Activated CD8-positive, alpha-beta T cell treated with anti-CD3 and anti-CD28 coated beads for 36 hours (primary cell): ENCODE measurements at regions not wholly inside any gene's neighbourhood (a gene's known extent, or its start where the extent isn't known, plus 50 kb on each side); places are given as distances from the start of the nearest gene placed in this dataset.
A peak's percentile ranks its signal among the peaks of the same experiment; 100 is the strongest.

Experiments used
- ATAC-seq: fragments of 200-7000 bp; cut with Tn5 transposase; one replicate; pipeline ENCODE4 v1.10.0; 2021; ENCODE audit warnings: mild to moderate bottlenecking, moderate library complexity
- CTCF ChIA-PET: fragments of 350-600 bp; sonication (Branson Sonifier 250); formaldehyde crosslinking; loops from one replicate; lab custom pipeline; 2021; ENCODE audit warnings: antibody characterized with exemption; lab: Charles Lee
- POLR2A ChIA-PET: fragments of 350-600 bp; sonication (Branson Sonifier 250); formaldehyde crosslinking; loops from one replicate; lab custom pipeline; 2021; ENCODE audit warnings: antibody characterized with exemption; lab: Charles Lee
- DNase-seq: peaks from one replicate; pipeline ENCODE4 v3.0.0-alpha.2; 2020
- H3K27ac Mint-ChIP-seq: one replicate; pipeline ENCODE4 v1.8.0; 2021; ENCODE audit warnings: mild to moderate bottlenecking, mixed read lengths
- H3K27me3 Mint-ChIP-seq: one replicate; pipeline ENCODE4 v1.8.0; 2021; ENCODE audit warnings: mixed read lengths
- H3K36me3 Mint-ChIP-seq: one replicate; pipeline ENCODE4 v1.8.0; 2021; ENCODE audit warnings: low read depth, mixed read lengths
- H3K4me1 Mint-ChIP-seq: one replicate; pipeline ENCODE4 v1.8.0; 2021; ENCODE audit warnings: low read depth, mixed read lengths
- H3K4me3 Mint-ChIP-seq: one replicate; pipeline ENCODE4 v1.8.0; 2021; ENCODE audit warnings: mild to moderate bottlenecking, moderate library complexity, mixed read lengths
- H3K9me3 Mint-ChIP-seq: one replicate; pipeline ENCODE4 v1.8.0; 2021; ENCODE audit warnings: mixed read lengths
- CTCF ChIP-seq: fragments of 200-600 bp; IDR thresholded peaks from one replicate; pipeline ENCODE4 v1.8.0; 2022; ENCODE audit warnings: antibody characterized with exemption, mild to moderate bottlenecking
- intact Hi-C: fragments of 100-400 bp; cut with micrococcal nuclease; formaldehyde crosslinking; loops from one replicate; pipeline ENCODE4 v1.10.0; 2022

GRCh38 chr12:124713041-124713435 is 145.6 kb upstream of the NCOR2 start:
- ChIA-PET POLR2A (interaction anchor here (0.7 kb wide), 1 partner anchor 179 kb away, joined by 3 read pairs; no protein-coding TSS in a partner anchor), CTCF (no interaction called here)
- ATAC-seq = peak; percentile 29
- H3K27me3 Mint-ChIP-seq = no peaks in the 10 kb centered on the region
- DNase-seq = peak; percentile 37
- no peak for TF ChIP-seq CTCF
- no peaks in the 10 kb centered on the region for H3K9me3 Mint-ChIP-seq
- H3K4me3 Mint-ChIP-seq = peak overlapping the region; percentile 63
- intact Hi-C loops = no loop called here
- peak overlapping the region; percentile 85 for H3K27ac Mint-ChIP-seq
- H3K4me1 Mint-ChIP-seq = peaks cover 17% of the 10 kb centered on the region
- no peaks in the 10 kb centered on the region for H3K36me3 Mint-ChIP-seq

GRCh38 chr12:124711344-124711743 is 143.9 kb upstream of the NCOR2 start:
- H3K27me3 Mint-ChIP-seq = no peaks in the 10 kb centered on the region
- no peaks in the 10 kb centered on the region for H3K36me3 Mint-ChIP-seq
- H3K4me1 Mint-ChIP-seq = peaks cover 17% of the 10 kb centered on the region
- ChIA-PET CTCF (no interaction called here), POLR2A (no interaction called here)
- DNase-seq (no peak), ATAC-seq (no peak)
- TF ChIP-seq CTCF = no peak
- no peak overlapping the region for H3K4me3 Mint-ChIP-seq
- no peak overlapping the region for H3K27ac Mint-ChIP-seq
- H3K9me3 Mint-ChIP-seq = no peaks in the 10 kb centered on the region
- intact Hi-C loops = no loop called here

- Mint-ChIP-seq H3K36me3 (no peaks in the 10 kb centered on the region), H3K4me3 (no peak overlapping the region), H3K27me3 (no peaks in the 10 kb centered on the region), H3K9me3 (no peaks in the 10 kb centered on the region), H3K27ac (no peak overlapping the region), H3K4me1 (peaks cover 17% of the 10 kb centered on the region)
- ATAC-seq (no peak), DNase-seq (no peak)
- CTCF ChIA-PET = interaction anchor here (0.8 to 1.2 kb wide), 2 partner anchors 11 to 17 kb away, joined by 3 read pairs; no protein-coding TSS in a partner anchor
- no peak for TF ChIP-seq CTCF
- POLR2A ChIA-PET = interaction anchor here (0.6 to 1.1 kb wide), 2 partner anchors 14 to 170 kb away, joined by 3 read pairs; no protein-coding TSS in a partner anchor
- intact Hi-C loops = no loop called here
These were observed 142.6 kb upstream of the NCOR2 start for GRCh38 chr12:124709722-124710687.

GRCh38 chr12:124707316-124707715 is 139.9 kb upstream of the NCOR2 start:
- ChIA-PET CTCF (no interaction called here), POLR2A (interaction anchor here (1.6 kb wide), 1 partner anchor 21 kb away, joined by 3 read pairs; no protein-coding TSS in a partner anchor)
- Mint-ChIP-seq H3K27ac (no peak overlapping the region), H3K9me3 (no peaks in the 10 kb centered on the region), H3K4me3 (no peak overlapping the region), H3K4me1 (no peaks in the 10 kb centered on the region), H3K36me3 (no peaks in the 10 kb centered on the region), H3K27me3 (no peaks in the 10 kb centered on the region)
- no peak for DNase-seq
- intact Hi-C loops = no loop called here
- no peak for ATAC-seq
- no peak for TF ChIP-seq CTCF

GRCh38 chr12:124706363-124706762 is 139.0 kb upstream of the NCOR2 start:
- H3K4me1 Mint-ChIP-seq = no peaks in the 10 kb centered on the region
- intact Hi-C loops = no loop called here
- no peak overlapping the region for H3K27ac Mint-ChIP-seq
- H3K27me3 Mint-ChIP-seq = no peaks in the 10 kb centered on the region
- POLR2A ChIA-PET = interaction anchor here (1.6 kb wide), 1 partner anchor 20 kb away, joined by 3 read pairs; no protein-coding TSS in a partner anchor
- no peak for ATAC-seq
- no peaks in the 10 kb centered on the region for H3K36me3 Mint-ChIP-seq
- TF ChIP-seq CTCF = no peak
- CTCF ChIA-PET = no interaction called here
- H3K9me3 Mint-ChIP-seq = no peaks in the 10 kb centered on the region
- DNase-seq = no peak
- H3K4me3 Mint-ChIP-seq = no peak overlapping the region
